ENCODE measurements at regions not wholly inside any gene's neighbourhood (a gene's known extent, or its start where the extent isn't known, plus 50 kb on each side); places are given as distances from the start of the nearest gene placed in this dataset.
A peak's percentile ranks its signal among the peaks of the same experiment; 100 is the strongest.

- DNase-seq (ENCODE audit: low read depth, low spot score), result peak; percentile 11
Observed at GRCh38 chr9:90290716-90291485, 351.7 kb downstream of the DIRAS2 start.

- DNase-seq (ENCODE audit: low read depth, low spot score), result no peak
Observed at GRCh38 chr9:90296539-90296938, 346.1 kb downstream of the DIRAS2 start.

- DNase-seq (ENCODE audit: low read depth, low spot score), result no peak
Observed at GRCh38 chr9:90299968-90300367, 342.7 kb downstream of the DIRAS2 start.

- DNase-seq (ENCODE audit: low read depth, low spot score), result no peak
Observed at GRCh38 chr9:90300611-90301276, 341.9 kb downstream of the DIRAS2 start.

- peak; percentile 86 for DNase-seq (ENCODE audit: low read depth, low spot score)
Observed at GRCh38 chr9:90301277-90301653, 341.4 kb downstream of the DIRAS2 start.

GRCh38 chr9:90303655-90304054 is 339.0 kb downstream of the DIRAS2 start:
- DNase-seq (ENCODE audit: low read depth, low spot score), result no peak

- no peak for DNase-seq (ENCODE audit: low read depth, low spot score)
Observed at GRCh38 chr9:90306158-90306557, 336.5 kb downstream of the DIRAS2 start.

- DNase-seq (ENCODE audit: low read depth, low spot score), result peak; percentile 69
Observed at GRCh38 chr9:90307167-90307833, 335.3 kb downstream of the DIRAS2 start.

GRCh38 chr9:90307891-90308290 is 334.7 kb downstream of the DIRAS2 start:
- DNase-seq (ENCODE audit: low read depth, low spot score), result no peak

GRCh38 chr9:90308691-90309090 is 333.9 kb downstream of the DIRAS2 start:
- no peak for DNase-seq (ENCODE audit: low read depth, low spot score)

- DNase-seq (ENCODE audit: low read depth, low spot score), result no peak
Observed at GRCh38 chr9:90309809-90310520, 332.7 kb downstream of the DIRAS2 start.

- no peak for DNase-seq (ENCODE audit: low read depth, low spot score)
Observed at GRCh38 chr9:90310521-90310876, 332.1 kb downstream of the DIRAS2 start.

GRCh38 chr9:90311811-90312210 is 330.8 kb downstream of the DIRAS2 start:
- DNase-seq (ENCODE audit: low read depth, low spot score), result no peak

GRCh38 chr9:90322296-90322695 is 320.3 kb downstream of the DIRAS2 start:
- no peak for DNase-seq (ENCODE audit: low read depth, low spot score)

GRCh38 chr9:90325913-90326653 is 316.5 kb downstream of the DIRAS2 start:
- peak; percentile 10 for DNase-seq (ENCODE audit: low read depth, low spot score)

GRCh38 chr9:90330231-90330630 is 312.4 kb downstream of the DIRAS2 start:
- DNase-seq (ENCODE audit: low read depth, low spot score), result no peak

GRCh38 chr9:90331826-90332575 is 310.6 kb downstream of the DIRAS2 start:
- DNase-seq (ENCODE audit: low read depth, low spot score), result peak; percentile 21

GRCh38 chr9:90333226-90333625 is 309.4 kb downstream of the DIRAS2 start:
- DNase-seq (ENCODE audit: low read depth, low spot score), result no peak

GRCh38 chr9:90340421-90340820 is 302.2 kb downstream of the DIRAS2 start:
- DNase-seq (ENCODE audit: low read depth, low spot score), result peak; percentile 30

GRCh38 chr9:90342607-90343006 is 300.0 kb downstream of the DIRAS2 start:
- DNase-seq (ENCODE audit: low read depth, low spot score), result no peak

GRCh38 chr9:90343366-90343765 is 299.3 kb downstream of the DIRAS2 start:
- peak; percentile 31 for DNase-seq (ENCODE audit: low read depth, low spot score)
